ENCODE measurements at regions not wholly inside any gene's neighbourhood (a gene's known extent, or its start where the extent isn't known, plus 50 kb on each side); places are given as distances from the start of the nearest gene placed in this dataset.

DNA sequence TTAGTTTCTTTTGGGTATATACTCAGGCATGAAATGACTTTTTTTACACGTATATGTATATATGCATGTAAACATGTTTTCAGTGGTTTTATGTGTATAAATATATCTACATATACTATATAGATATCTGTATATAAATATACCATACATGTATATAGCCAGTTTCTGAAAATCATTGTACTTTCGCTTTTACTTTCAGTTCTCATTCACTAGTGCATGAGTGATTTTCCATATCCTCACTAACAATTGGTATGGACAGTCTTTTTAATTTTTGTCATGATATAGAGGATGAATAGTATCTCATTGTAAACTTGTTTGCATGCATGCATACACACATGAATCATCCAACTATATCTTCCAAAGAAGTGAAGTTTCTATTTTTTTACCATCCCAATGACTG lies 877.1 kb upstream of the CDH8 start:
- DNase-seq: no peak

- DNase-seq: no peak
Observed at GRCh38 chr16:62909597-62909996, 873.4 kb upstream of the CDH8 start.

GRCh38 chr16:62907562-62907961 lies 871.3 kb upstream of the CDH8 start:
- no peak for DNase-seq

DNA sequence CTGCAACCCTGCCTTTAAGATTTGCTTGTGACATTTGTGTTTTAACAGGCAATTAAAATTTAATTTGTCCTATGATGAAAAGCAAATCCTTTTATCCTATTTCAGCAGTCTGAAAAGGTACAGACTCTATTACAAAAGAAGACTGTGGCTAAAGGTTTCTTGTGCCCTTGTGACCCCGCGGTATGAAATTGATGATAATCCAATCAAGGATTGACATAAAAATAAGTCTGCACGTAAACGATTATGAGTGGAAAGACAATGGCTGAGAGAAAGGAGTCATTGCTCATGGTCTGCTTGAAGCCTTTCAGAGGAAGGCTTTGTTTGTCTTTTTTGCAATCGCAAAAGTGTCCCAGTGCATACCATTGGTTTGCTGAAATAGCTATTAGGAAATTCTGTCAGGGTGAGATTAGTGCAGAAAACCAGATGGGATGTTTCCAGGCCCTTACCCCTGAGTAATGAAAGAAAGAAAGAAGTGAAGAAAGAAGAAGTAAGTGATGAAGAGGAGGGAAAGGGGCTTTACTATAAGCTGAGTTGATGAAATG lies 867.8 kb upstream of the CDH8 start:
- no peak for DNase-seq

GRCh38 chr16:62899737-62900136 lies 863.5 kb upstream of the CDH8 start:
- no peak for DNase-seq

DNA sequence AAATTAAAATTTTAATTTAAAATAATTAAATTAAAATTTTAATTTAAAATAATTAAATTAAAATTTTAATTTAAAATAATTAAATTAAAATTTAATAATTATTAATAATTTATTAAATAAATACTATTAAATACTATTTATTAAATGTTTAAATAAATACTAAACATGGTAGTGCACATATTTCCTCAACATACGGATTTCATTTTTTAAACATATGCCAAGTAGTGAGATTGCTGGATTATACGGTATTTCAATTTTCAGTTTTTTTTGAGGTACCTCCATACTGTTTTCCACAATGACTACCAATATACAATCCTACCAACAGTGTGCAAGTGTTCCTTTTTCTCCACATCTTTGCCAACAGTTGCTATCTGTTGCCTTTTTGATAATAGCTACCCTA lies 852.9 kb upstream of the CDH8 start:
- no peak for DNase-seq

GRCh38 chr16:62883509-62883908 lies 847.3 kb upstream of the CDH8 start:
- no peak for DNase-seq

DNA sequence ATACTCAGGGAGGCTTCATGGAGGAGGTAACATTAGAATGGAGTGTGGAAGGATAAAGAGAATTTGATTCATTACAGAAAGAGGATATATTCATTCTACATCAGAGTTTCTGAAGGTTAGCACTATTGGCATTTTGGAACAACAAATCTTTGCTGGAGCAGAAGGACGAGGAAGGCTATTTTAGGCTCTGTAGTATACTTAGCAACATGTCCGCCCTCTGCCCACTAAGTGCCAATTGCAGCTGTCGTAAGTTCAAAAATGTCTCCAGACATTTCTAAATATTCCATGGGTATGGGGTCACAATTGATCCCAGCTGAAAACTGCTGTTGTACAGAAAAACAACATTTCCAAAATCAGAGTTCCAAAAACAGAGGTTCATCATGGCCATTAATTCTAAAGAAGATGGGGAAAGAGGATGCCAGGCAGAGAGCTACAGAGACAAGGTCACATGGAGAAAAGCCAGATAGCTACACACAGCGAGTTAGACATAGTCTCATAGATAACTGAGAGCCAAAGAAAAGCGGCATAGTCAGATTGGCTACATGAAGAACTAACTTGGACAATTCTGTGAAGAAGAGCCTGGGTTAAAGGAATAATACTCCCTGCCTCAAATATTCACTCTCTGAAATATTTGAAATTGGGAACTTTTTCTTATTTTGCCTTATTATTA lies 846.4 kb upstream of the CDH8 start:
- no peak for DNase-seq

GRCh38 chr16:62876133-62876532 lies 839.9 kb upstream of the CDH8 start:
- DNase-seq: no peak

- DNase-seq: no peak
Observed at GRCh38 chr16:62872339-62872738, 836.1 kb upstream of the CDH8 start.

DNA sequence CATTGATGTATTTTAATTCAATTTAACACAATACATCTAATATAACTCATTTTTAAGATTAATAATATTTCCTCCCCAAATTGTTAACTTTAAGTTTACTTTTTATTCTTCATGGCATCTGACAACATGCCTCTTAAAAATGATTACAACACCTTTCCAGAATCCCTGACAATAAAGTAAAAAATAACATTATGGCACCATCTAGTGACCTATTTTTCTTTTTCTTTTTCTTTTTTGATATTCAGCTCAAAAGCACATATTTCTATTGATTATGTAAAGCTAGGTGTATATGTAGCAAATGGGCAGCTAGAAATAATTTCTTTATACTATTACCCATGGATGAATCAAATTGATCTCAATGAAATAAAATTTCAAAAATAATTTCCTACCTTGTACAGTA lies 834.3 kb upstream of the CDH8 start:
- no peak for DNase-seq

DNA sequence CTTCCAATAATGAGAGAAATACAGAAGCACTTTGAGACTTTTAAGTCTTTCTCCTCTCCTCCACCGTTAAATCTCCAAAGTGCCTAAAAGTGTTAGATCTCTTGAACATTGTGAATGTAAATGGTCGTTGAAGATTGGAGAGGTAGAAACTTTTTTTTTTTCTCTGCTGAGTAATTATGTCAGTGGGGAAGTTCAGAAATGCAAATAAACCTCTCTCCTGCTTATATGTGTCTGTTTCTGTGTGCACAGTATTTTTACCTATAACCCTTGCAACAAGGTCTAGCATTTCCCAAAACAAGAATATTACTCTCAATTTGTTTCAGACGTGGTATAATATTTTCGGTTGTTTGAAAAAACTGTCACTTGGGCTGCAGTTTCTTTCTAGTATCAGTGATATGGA lies 833.6 kb upstream of the CDH8 start:
- DNase-seq: no peak

GRCh38 chr16:62863139-62863538 lies 826.9 kb upstream of the CDH8 start:
- no peak for DNase-seq

GRCh38 chr16:62853887-62854286 lies 817.6 kb upstream of the CDH8 start:
- DNase-seq: no peak

GRCh38 chr16:62846399-62847057 lies 810.3 kb upstream of the CDH8 start:
- DNase-seq: no peak

- no peak for DNase-seq
Observed at GRCh38 chr16:62832214-62832613, 796.0 kb upstream of the CDH8 start.

GRCh38 chr16:62831235-62831850 lies 795.1 kb upstream of the CDH8 start:
- DNase-seq: no peak

- no peak for DNase-seq
Observed at GRCh38 chr16:62829607-62830006, 793.4 kb upstream of the CDH8 start.

- DNase-seq: no peak
Observed at GRCh38 chr16:62829084-62829483, 792.8 kb upstream of the CDH8 start.

- DNase-seq: no peak
Observed at GRCh38 chr16:62821824-62822223, 785.6 kb upstream of the CDH8 start.

GRCh38 chr16:62816971-62817519 lies 780.8 kb upstream of the CDH8 start:
- DNase-seq: no peak

- no peak for DNase-seq
Observed at GRCh38 chr16:62814891-62815290, 778.7 kb upstream of the CDH8 start.

DNA sequence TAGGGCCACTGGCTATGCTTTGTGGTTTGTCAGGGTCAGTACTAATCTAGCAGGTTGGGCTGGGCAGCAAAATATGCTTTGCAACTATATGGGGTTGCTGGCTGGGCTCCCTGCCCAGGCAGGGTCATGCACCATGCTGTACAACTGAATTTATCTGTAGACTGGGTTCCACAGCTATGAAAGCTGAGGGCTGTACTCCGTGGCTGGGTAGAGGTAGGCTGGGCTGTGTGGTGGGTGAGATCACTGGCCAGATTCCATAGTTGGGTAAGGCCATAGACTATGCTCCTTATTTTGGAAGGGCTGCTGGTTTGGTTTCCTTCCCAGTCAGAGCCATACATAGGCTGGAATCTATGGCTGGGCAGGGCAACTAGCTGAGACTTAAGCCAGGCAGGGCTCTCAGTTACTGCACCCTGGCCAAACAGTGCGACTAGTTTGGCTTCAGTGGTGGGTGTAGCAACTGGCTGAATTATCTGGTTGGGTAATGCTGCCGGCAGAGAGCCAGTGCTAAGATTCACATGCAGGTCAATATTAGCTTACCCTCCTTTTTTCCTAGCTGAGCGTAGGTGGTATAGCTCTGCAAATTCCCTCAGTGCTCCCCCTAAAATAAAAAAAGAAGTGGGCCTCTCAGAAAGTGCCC lies 769.1 kb upstream of the CDH8 start:
- no peak for DNase-seq

Measured in GF-D8 (cell line).